ENCODE measurements at regions not wholly inside any gene's neighbourhood (a gene's known extent, or its start where the extent isn't known, plus 50 kb on each side); places are given as distances from the start of the nearest gene placed in this dataset.

DNA sequence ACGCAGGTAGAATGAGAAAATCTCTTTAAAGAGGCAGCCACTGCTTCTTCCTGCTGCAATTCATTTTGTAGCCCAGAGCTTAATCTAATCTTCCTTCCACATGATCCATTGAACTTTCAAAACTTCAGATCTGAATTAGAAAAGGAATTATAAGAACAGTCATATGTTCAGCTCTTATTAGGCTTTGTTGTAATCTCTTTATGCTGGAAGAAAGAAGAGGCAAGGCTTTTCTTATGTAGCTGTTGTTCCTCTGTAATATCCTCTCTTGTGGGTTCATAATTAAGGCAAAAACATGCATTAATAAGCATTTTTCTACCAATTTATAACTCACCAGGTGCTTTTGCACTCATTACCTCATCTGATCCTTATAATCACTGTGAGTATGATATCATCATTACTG, 634.9 kb upstream of the CFAP20DC start:
- TF ChIP-seq, protein P1, sequence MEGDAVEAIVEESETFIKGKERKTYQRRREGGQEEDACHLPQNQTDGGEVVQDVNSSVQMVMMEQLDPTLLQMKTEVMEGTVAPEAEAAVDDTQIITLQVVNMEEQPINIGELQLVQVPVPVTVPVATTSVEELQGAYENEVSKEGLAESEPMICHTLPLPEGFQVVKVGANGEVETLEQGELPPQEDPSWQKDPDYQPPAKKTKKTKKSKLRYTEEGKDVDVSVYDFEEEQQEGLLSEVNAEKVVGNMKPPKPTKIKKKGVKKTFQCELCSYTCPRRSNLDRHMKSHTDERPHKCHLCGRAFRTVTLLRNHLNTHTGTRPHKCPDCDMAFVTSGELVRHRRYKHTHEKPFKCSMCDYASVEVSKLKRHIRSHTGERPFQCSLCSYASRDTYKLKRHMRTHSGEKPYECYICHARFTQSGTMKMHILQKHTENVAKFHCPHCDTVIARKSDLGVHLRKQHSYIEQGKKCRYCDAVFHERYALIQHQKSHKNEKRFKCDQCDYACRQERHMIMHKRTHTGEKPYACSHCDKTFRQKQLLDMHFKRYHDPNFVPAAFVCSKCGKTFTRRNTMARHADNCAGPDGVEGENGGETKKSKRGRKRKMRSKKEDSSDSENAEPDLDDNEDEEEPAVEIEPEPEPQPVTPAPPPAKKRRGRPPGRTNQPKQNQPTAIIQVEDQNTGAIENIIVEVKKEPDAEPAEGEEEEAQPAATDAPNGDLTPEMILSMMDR (IDR thresholded peaks at IDR 0.05; ENCODE audit: extremely low read depth, insufficient read depth, missing control alignments) = no peak
- in situ Hi-C loops (cut with MboI; ENCODE audit: low pct_unique_long_range_greater_than_20kb, low sequenced_read_pairs, unreplicated experiment) = no loop called here

DNA sequence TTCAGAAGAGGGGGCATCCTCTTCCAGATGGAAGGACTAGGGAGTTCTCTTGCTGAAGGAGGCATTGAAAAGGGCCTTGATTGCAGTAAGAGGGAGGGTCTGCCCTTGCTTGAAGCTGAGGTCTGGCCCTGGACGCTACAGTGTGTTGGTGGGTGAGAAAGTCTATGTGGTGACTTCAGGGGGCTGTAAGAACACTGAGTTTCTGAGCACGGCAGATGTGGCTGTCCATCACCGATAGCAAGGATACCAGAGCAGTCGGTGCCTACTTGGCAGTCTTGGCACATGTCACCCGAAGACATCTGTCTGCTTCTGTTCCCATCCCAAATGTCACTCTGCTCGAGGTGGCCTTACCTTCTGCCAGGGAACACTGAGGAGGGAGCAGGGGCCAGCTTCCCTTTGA, 631.1 kb upstream of the CFAP20DC start:
- in situ Hi-C loops (cut with MboI; ENCODE audit: low pct_unique_long_range_greater_than_20kb, low sequenced_read_pairs, unreplicated experiment) = no loop called here
- no peak for DNase-seq (ENCODE audit: low spot score)
- TF ChIP-seq, protein P1 (IDR thresholded peaks at IDR 0.05; ENCODE audit: extremely low read depth, insufficient read depth, missing control alignments) = no peak

More for the DNA sequence above, 634.9 kb upstream of the CFAP20DC start:
- no peak for DNase-seq (ENCODE audit: low spot score)

DNA sequence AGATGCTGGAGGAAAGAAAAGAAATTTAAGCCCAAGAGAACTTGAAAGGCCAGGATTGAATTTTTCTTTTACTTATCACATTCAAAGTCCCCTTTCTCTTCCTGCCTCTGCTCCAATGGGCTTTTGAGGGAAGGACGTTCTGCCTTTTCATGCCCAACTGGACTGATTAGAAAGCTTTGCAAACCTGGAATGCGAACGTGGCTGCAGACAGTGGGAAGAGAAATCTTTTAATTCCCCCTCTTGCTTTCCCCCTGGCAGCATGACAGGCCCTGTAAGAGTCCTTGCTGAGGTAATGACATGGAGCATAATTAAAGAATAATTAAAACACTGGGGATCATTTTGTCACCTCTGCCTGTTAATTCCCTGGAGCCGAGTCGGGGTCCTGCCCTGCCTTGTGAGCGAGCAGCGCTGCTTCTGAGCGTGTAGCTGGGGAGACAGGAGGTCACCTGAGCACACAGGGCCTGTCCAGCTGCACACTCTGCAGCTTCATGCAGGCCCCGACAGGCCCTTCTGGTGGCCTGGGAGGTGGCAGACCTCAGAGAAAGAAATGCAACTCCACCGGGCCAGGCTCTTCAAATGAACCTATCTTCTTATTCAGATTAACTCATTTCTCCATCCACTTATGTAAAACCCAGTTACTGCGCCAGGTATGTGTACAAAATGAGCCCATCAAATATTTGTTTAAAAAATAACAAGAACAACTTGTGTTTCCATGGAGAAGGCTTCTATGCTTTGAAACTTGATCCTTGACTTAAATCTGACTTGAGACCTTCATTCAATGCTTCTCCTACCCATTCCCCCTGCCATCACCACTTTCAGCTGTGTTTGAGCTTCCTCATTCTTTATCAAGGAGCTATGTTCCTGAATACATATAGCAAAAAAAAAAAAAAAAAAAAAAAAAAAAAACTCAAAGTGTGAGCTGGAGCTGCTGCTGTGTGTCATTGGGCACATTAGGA, 628.2 kb upstream of the CFAP20DC start:
- DNase-seq (ENCODE audit: low spot score) = no peak
- in situ Hi-C loops (cut with MboI; ENCODE audit: low pct_unique_long_range_greater_than_20kb, low sequenced_read_pairs, unreplicated experiment) = no loop called here
- TF ChIP-seq, protein P1 (IDR thresholded peaks at IDR 0.05; ENCODE audit: extremely low read depth, insufficient read depth, missing control alignments) = no peak

DNA sequence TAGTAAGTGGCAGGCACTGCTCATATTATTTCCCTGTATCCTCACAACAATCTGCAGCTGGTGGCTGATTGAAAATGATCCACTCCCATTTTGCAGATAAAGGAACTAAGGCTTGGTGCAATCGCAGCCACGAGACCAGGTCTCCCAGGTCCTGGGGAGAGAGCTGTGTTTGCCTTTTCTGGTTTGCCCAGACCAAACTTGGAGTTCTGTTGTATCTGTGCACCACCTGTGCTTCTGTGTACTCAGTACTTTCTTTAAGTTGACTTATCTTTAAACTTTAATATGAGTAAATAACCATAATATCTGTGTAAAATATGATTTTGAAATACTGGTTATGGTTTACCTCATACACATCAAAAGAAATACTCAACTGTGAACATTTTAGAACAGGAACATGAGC, 625.7 kb upstream of the CFAP20DC start:
- DNase-seq (ENCODE audit: low spot score) = no peak
- in situ Hi-C loops (cut with MboI; ENCODE audit: low pct_unique_long_range_greater_than_20kb, low sequenced_read_pairs, unreplicated experiment) = no loop called here
- TF ChIP-seq, protein P1 (IDR thresholded peaks at IDR 0.05; ENCODE audit: extremely low read depth, insufficient read depth, missing control alignments) = no peak

DNA sequence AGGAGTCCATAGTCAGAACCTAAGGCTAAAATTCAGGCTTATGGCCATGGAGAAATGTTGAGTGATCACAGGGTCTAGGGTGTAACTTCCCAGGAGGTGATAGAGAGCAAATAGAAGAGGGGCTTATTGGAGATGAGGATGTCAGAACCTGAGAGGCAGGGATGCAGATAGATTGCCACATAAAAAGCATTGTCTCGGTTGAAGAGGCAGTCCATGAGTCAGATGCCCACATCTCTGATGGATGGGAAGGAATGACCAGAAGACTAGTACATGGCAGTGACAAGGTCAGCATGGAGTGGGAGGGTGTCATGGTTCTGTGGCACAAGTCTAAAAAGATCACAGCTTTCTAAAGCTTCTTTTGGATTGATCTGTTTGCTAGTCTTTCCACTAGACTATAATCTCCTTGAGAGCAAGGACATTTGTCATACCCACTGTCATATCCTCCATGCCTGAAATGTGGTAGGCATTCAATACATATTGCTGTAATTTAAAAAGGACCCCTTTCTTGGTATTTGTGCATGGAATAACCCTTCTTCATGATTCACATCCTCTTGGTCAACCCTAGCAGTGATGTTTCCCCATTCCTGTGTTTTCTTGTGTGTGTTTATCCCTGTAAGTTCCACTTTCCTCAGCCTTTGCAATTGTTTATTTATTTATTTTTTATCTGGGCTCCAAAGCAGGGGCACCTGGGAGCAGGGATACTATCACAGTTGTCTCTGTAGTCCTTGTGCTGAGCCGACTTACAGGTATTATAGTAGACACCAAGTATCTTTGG, 613.4 kb upstream of the CFAP20DC start:
- DNase-seq (ENCODE audit: low spot score) = no peak
- in situ Hi-C loops (cut with MboI; ENCODE audit: low pct_unique_long_range_greater_than_20kb, low sequenced_read_pairs, unreplicated experiment) = no loop called here
- TF ChIP-seq, protein P1 (IDR thresholded peaks at IDR 0.05; ENCODE audit: extremely low read depth, insufficient read depth, missing control alignments) = no peak

DNA sequence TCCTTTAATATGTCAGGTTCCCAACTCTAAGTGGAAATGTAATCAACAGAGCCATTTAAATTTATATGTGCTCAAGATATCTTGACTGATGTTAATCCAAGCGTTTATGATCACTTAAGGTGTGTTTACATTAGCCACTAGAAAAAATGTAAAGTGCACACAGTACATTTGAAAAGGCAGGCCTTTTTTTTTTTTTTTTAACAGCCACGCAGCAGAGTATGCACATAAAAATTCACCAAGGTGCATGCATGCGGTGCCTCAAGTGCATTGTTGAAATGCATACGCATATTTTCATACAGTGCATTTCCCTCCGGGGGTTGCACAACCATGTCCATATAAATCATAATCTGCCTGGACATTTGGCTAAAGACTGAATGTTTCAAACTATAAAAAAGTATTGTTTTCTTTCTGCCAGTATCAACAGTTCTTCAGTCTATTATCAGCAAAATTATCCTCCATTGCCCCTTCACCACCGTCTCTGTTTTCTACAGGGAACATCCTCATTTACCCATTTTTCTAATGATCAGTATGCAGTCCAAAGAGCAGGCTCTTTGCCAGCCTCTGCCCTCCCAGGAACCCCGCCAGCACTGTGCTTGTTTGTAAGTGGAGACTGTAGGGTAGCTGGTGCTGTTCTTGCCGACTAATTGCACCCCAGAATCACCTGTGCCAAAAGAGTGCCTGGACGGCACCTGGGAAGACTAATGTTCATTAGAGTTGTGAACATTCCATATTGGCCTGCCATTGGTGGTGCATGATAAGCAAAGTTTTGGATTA, 611.2 kb upstream of the CFAP20DC start:
- TF ChIP-seq, protein P1 (IDR thresholded peaks at IDR 0.05; ENCODE audit: extremely low read depth, insufficient read depth, missing control alignments) = no peak
- in situ Hi-C loops (cut with MboI; ENCODE audit: low pct_unique_long_range_greater_than_20kb, low sequenced_read_pairs, unreplicated experiment) = no loop called here
- DNase-seq (ENCODE audit: low spot score) = no peak

Data from GM13977 (cell line).